ENCODE measurements at regions not wholly inside any gene's neighbourhood (a gene's known extent, or its start where the extent isn't known, plus 50 kb on each side); places are given as distances from the start of the nearest gene placed in this dataset.

GRCh38 chr20:56702931-56703840 lies 74.1 kb downstream of the TFAP2C start:
- TF ChIP-seq CTCF (conservative IDR thresholded peaks at IDR 0.05) (no peak), ZFX (IDR thresholded peaks at IDR 0.05) (no peak)
